ENCODE measurements at regions not wholly inside any gene's neighbourhood (a gene's known extent, or its start where the extent isn't known, plus 50 kb on each side); places are given as distances from the start of the nearest gene placed in this dataset.

DNA sequence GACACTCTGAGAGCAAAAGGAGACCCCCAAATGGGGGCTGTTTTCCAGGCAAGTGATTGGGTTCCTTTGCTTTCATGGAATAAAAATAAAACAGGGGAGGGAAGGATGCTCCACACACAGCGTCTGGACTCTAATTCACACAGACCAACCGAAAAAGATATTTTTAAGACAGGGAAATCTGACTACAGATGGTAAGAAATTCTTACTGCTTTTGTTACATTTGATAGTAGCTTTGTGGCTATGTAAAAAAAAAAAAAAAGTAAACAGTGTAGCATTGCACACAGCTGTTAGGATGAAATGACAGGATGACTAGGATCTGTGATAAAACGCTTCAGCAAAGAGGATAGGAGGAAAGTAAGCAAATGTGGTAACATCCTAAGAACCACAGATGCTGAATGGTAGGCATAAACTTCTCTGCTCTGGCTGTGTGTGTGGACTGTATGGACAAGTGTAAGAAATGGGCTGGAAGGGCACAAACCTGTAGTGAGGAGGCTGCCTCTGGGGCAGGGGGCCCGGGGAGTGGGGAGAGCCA is 207.6 kb downstream of the ANAPC1 start:
- Histone ChIP-seq H3K9me3 (ENCODE audit: control extremely low read depth in 1 of 3, control insufficient read depth in 2 of 3, insufficient read depth in 1 of 3, low read length in 2 of 3) (peaks cover 0 to 6% (median 0%) of the 10 kb centered on the region in 3 donors), H3K27me3 (replicated peaks in 1 of 4; ENCODE audit: control extremely low read depth in 1 of 4, control insufficient read depth in 3 of 4, insufficient read depth in 4 of 4, low read length in 3 of 4) (no peaks in the 10 kb centered on the region), H3K9ac (ENCODE audit: low read length) (no peak overlapping the region), H3K27ac (ENCODE audit: low read length in 2 of 2) (no peak overlapping the region), H3K4me3 (ENCODE audit: control extremely low read depth in 1 of 5, extremely low read depth in 1 of 5, insufficient read depth in 1 of 5, low read depth in 2 of 5, low read length in 4 of 5) (no peak overlapping the region), H3K79me2 (ENCODE audit: control insufficient read depth, insufficient read depth, low read length) (no peaks in the 10 kb centered on the region), H3K4me2 (replicated peaks; ENCODE audit: low read depth, low read length, poor library complexity, severe bottlenecking) (no peak overlapping the region), H3K4me1 (ENCODE audit: control insufficient read depth in 2 of 2, insufficient read depth in 2 of 2, low read length in 2 of 2) (no peaks in the 10 kb centered on the region), H4K20me1 (ENCODE audit: control insufficient read depth, insufficient read depth, low read length, poor library complexity, severe bottlenecking) (no peaks in the 10 kb centered on the region), H3K36me3 (replicated peaks in 1 of 2; ENCODE audit: control extremely low read depth in 1 of 2, control insufficient read depth in 1 of 2, extremely low read depth in 1 of 2, insufficient read depth in 2 of 2, low read length in 1 of 2) (no peaks in the 10 kb centered on the region), H2AFZ (ENCODE audit: insufficient read depth, low read depth, low read length, poor library complexity, severe bottlenecking) (no peak overlapping the region)
- no peak for DNase-seq
- H3K4me3 Mint-ChIP-seq: no peak overlapping the region
- no peak for ATAC-seq (ENCODE audit: low read depth)
- H3K27ac Mint-ChIP-seq: no peak overlapping the region
- TF ChIP-seq CTCF (IDR thresholded peaks at IDR 0.05) (no peak), EZH2 (IDR thresholded peaks at IDR 0.05; ENCODE audit: borderline replicate concordance, insufficient read depth, low read depth, low read length, poor library complexity, severe bottlenecking) (no peak)
- WGBS (ENCODE audit: insufficient coverage): 25% methylated on average over 1 of the region's 4 CpGs
- no peaks in the 10 kb centered on the region for H3K4me1 Mint-ChIP-seq
- intact Hi-C loops (cut with micrococcal nuclease): no loop called here
- ChIA-PET POLR2A (no interaction called here), CTCF (no interaction called here)
- H3K27me3 Mint-ChIP-seq: peaks cover 4% of the 10 kb centered on the region
- no peaks in the 10 kb centered on the region for H3K9me3 Mint-ChIP-seq (ENCODE audit: insufficient read depth)

DNA sequence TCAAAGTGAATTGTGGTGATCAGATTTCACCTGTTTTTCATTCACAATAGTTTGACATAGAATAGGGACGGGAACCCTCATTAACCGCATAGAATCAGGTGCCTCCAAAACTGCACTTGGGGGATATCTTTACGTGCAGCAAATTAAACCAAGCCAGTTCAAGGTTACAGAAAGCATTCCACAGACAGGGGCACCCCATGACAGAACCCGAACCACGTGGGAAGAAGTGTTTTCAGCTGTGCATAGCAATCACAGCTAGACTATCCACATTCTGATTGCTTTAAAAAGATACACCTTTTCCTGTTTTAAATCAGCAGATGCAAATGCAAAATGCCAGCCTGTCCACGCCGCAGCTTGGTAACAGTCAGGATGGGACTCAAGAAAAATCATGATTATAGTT is 205.8 kb downstream of the ANAPC1 start:
- no peak overlapping the region for H2AFZ ChIP-seq (ENCODE audit: insufficient read depth, low read depth, low read length, poor library complexity, severe bottlenecking)
- H3K27ac Mint-ChIP-seq: no peak overlapping the region
- CTCF ChIA-PET: interaction anchor here (0.6 to 1.3 kb wide), 2 partner anchors 13 to 886 kb away, joined by 3 read pairs; no protein-coding TSS in a partner anchor
- H3K27me3 ChIP-seq (replicated peaks in 1 of 4; ENCODE audit: control extremely low read depth in 1 of 4, control insufficient read depth in 3 of 4, insufficient read depth in 4 of 4, low read length in 3 of 4): no peaks in the 10 kb centered on the region
- H3K4me2 ChIP-seq (replicated peaks; ENCODE audit: low read depth, low read length, poor library complexity, severe bottlenecking): no peak overlapping the region
- ATAC-seq (ENCODE audit: low read depth): no peak
- H3K4me1 ChIP-seq (ENCODE audit: control insufficient read depth in 2 of 2, insufficient read depth in 2 of 2, low read length in 2 of 2): no peaks in the 10 kb centered on the region
- H3K4me1 Mint-ChIP-seq: no peaks in the 10 kb centered on the region
- POLR2A ChIA-PET: no interaction called here
- intact Hi-C loops (cut with micrococcal nuclease): no loop called here
- no peaks in the 10 kb centered on the region for H3K9me3 ChIP-seq (ENCODE audit: control extremely low read depth in 1 of 3, control insufficient read depth in 2 of 3, insufficient read depth in 1 of 3, low read length in 2 of 3)
- H3K4me3 Mint-ChIP-seq: no peak overlapping the region
- H3K27me3 Mint-ChIP-seq: peaks cover 4% of the 10 kb centered on the region
- no peaks in the 10 kb centered on the region for H4K20me1 ChIP-seq (ENCODE audit: control insufficient read depth, insufficient read depth, low read length, poor library complexity, severe bottlenecking)
- H3K27ac ChIP-seq (ENCODE audit: low read length in 2 of 2): no peak overlapping the region
- TF ChIP-seq CTCF (IDR thresholded peaks at IDR 0.05) (no peak), EZH2 (IDR thresholded peaks at IDR 0.05; ENCODE audit: borderline replicate concordance, insufficient read depth, low read depth, low read length, poor library complexity, severe bottlenecking) (no peak)
- no peak overlapping the region for H3K4me3 ChIP-seq (ENCODE audit: control extremely low read depth in 1 of 5, extremely low read depth in 1 of 5, insufficient read depth in 1 of 5, low read depth in 2 of 5, low read length in 4 of 5)
- H3K9ac ChIP-seq (ENCODE audit: low read length): no peak overlapping the region
- H3K36me3 ChIP-seq (replicated peaks in 1 of 2; ENCODE audit: control extremely low read depth in 1 of 2, control insufficient read depth in 1 of 2, extremely low read depth in 1 of 2, insufficient read depth in 2 of 2, low read length in 1 of 2): no peaks in the 10 kb centered on the region
- no peaks in the 10 kb centered on the region for H3K79me2 ChIP-seq (ENCODE audit: control insufficient read depth, insufficient read depth, low read length)
- no peak for DNase-seq
- H3K9me3 Mint-ChIP-seq (ENCODE audit: insufficient read depth): no peaks in the 10 kb centered on the region
- WGBS (ENCODE audit: insufficient coverage): 92% methylated on average over 5 of the region's 7 CpGs
